NCI-H2196 treated with DMSO at 0.1 percent for 48 hours (cell line): ENCODE measurements at regions not wholly inside any gene's neighbourhood (a gene's known extent, or its start where the extent isn't known, plus 50 kb on each side); places are given as distances from the start of the nearest gene placed in this dataset.
"Not testable (repeated sequence)": the region's sequence is repeated elsewhere in the genome, so short reads cannot be mapped to it uniquely, and the experiment has no call there.

Experiments used
- DNase-seq: peaks from one replicate; lab custom pipeline; 2025; ENCODE audit not compliant: unreplicated experiment; lab: John Stamatoyannopoulos, UW

- DNase-seq, result no peak
Observed at GRCh38 chr3:187484547-187485295, 116.5 kb downstream of the RTP4 start.

- DNase-seq, result no peak
Observed at GRCh38 chr3:187481426-187481825, 113.2 kb downstream of the RTP4 start.

GRCh38 chr3:187475613-187476012 is 107.4 kb downstream of the RTP4 start:
- not testable (repeated sequence) for DNase-seq

- DNase-seq, result no peak
Observed at GRCh38 chr3:187473778-187474406, 105.7 kb downstream of the RTP4 start.

GRCh38 chr3:187466306-187466705 is 98.1 kb downstream of the RTP4 start:
- not testable (repeated sequence) for DNase-seq

GRCh38 chr3:187465503-187465902 is 97.3 kb downstream of the RTP4 start:
- no peak for DNase-seq

- DNase-seq, result no peak
Observed at GRCh38 chr3:187464682-187465081, 96.5 kb downstream of the RTP4 start.

GRCh38 chr3:187458921-187459320 is 90.7 kb downstream of the RTP4 start:
- no peak for DNase-seq

- no peak for DNase-seq
Observed at GRCh38 chr3:187458383-187458782, 90.2 kb downstream of the RTP4 start.

GRCh38 chr3:187456250-187456649 is 88.1 kb downstream of the RTP4 start:
- DNase-seq, result no peak

GRCh38 chr3:187454085-187454815 is 86.1 kb downstream of the RTP4 start:
- DNase-seq, result no peak

- no peak for DNase-seq
Observed at GRCh38 chr3:187450431-187451190, 82.4 kb downstream of the RTP4 start.

- DNase-seq, result no peak
Observed at GRCh38 chr3:187448674-187449073, 80.5 kb downstream of the RTP4 start.

- no peak for DNase-seq
Observed at GRCh38 chr3:187447737-187448136, 79.6 kb downstream of the RTP4 start.

- DNase-seq, result no peak
Observed at GRCh38 chr3:187445356-187445755, 77.2 kb downstream of the RTP4 start.

- DNase-seq, result no peak
Observed at GRCh38 chr3:187434524-187434923, 66.3 kb downstream of the RTP4 start.

GRCh38 chr3:187430576-187430975 is 62.4 kb downstream of the RTP4 start:
- no peak for DNase-seq
